ENCODE measurements at regions not wholly inside any gene's neighbourhood (a gene's known extent, or its start where the extent isn't known, plus 50 kb on each side); places are given as distances from the start of the nearest gene placed in this dataset.

DNA sequence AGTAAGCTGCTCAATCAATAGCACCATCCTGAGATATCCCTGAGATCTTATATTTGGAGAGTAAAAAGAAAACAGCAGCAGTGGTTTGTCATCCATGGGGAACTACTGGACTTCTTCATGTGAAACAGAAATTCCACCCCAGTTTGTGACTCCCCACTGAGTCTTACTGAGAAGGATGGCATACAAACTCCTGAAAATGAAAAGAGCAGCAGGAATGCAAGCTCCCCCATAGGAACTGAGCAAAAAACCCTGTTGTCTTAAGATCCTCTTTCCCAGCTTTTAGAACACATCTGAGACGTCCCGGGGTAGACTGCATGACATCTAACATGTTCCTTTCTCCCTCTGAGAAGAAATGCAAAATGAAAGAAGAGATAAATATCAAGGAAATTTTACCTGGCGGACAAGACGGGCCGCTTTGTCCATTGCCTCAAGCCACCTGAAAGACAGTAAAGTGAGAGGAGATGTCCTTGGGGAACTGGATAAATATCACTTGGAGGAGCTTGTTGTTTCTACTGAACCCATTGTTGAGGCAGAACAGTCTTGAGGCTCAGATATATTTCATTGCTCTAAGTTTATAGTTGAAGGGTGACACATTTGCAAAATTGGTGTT lies 117.1 kb downstream of the NUDT12 start:
- no peaks in the 10 kb centered on the region for H3K36me3 ChIP-seq (ENCODE audit: control insufficient read depth in 2 of 2, insufficient read depth in 2 of 2, low read length in 2 of 2)
- no peak overlapping the region for H3K9ac ChIP-seq (ENCODE audit: low read length in 2 of 2)
- no peaks in the 10 kb centered on the region for H3K27me3 ChIP-seq (ENCODE audit: control insufficient read depth in 1 of 2, insufficient read depth in 2 of 2, low read length in 2 of 2)
- H3K4me3 ChIP-seq (ENCODE audit: low read length in 2 of 2) = no peak overlapping the region
- H3K9me3 ChIP-seq (ENCODE audit: control insufficient read depth in 2 of 2, low read length in 2 of 2) = no peaks in the 10 kb centered on the region
- H3K4me1 ChIP-seq (ENCODE audit: control insufficient read depth, insufficient read depth, low read length) = no peaks in the 10 kb centered on the region
- no peak overlapping the region for H3K27ac ChIP-seq (ENCODE audit: low read length)

- H3K9ac ChIP-seq (ENCODE audit: low read length in 2 of 2) = no peak overlapping the region
- H3K27ac ChIP-seq (ENCODE audit: low read length) = no peak overlapping the region
- H3K9me3 ChIP-seq (ENCODE audit: control insufficient read depth in 2 of 2, low read length in 2 of 2) = peaks cover 0 to 3% of the 10 kb centered on the region in 2 donors
- H3K4me3 ChIP-seq (ENCODE audit: low read length in 2 of 2) = no peak overlapping the region
- H3K27me3 ChIP-seq (ENCODE audit: control insufficient read depth in 1 of 2, insufficient read depth in 2 of 2, low read length in 2 of 2) = no peaks in the 10 kb centered on the region
- H3K36me3 ChIP-seq (ENCODE audit: control insufficient read depth in 2 of 2, insufficient read depth in 2 of 2, low read length in 2 of 2) = no peaks in the 10 kb centered on the region
- no peaks in the 10 kb centered on the region for H3K4me1 ChIP-seq (ENCODE audit: control insufficient read depth, insufficient read depth, low read length)
These were observed 118.1 kb downstream of the NUDT12 start for GRCh38 chr5:103444333-103445038.

DNA sequence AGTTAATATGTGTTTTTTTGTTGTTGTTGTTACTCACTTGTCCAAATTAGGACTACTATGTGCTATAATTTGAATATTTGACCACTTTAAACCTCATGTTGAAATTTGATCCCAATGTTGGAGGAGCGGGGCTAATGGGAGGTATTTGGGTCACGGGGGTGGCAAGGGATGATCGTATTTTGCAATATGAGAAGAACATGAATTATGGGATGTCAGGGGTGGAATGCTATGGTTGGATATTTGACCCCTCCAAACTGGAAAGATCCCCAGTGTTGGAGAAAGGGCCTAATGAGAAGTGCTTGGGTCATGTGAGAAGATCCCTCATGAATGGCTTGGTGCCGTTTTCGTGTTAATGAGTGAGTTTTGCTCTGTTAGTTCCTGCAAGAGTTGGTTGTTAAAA lies 119.8 kb downstream of the NUDT12 start:
- H3K36me3 ChIP-seq (ENCODE audit: control insufficient read depth in 2 of 2, insufficient read depth in 2 of 2, low read length in 2 of 2) = no peaks in the 10 kb centered on the region
- no peaks in the 10 kb centered on the region for H3K27me3 ChIP-seq (ENCODE audit: control insufficient read depth in 1 of 2, insufficient read depth in 2 of 2, low read length in 2 of 2)
- peaks cover 0 to 3% of the 10 kb centered on the region in 2 donors for H3K9me3 ChIP-seq (ENCODE audit: control insufficient read depth in 2 of 2, low read length in 2 of 2)
- no peak overlapping the region for H3K27ac ChIP-seq (ENCODE audit: low read length)
- H3K9ac ChIP-seq (ENCODE audit: low read length in 2 of 2) = no peak overlapping the region
- H3K4me1 ChIP-seq (ENCODE audit: control insufficient read depth, insufficient read depth, low read length) = no peaks in the 10 kb centered on the region
- H3K4me3 ChIP-seq (ENCODE audit: low read length in 2 of 2) = no peak overlapping the region

DNA sequence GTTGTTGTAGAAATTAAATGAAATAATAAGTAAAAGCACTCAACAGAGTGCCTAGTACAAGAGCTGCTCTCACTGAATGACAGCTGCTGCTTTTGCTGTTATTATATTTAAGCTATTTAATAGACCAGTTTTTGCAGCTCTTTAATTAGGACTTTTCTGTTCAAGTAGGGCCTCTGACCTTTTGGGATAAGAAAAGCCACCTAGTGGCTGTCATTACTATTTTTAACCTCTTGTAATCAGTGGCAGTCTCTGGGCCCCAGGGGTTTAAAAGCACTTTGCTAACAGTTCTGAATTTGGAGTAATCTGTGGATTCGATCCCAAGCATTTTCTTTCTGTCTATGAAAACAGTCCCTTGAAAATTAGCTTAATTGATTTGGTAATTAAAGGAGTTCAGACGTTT lies 121.1 kb downstream of the NUDT12 start:
- H3K27ac ChIP-seq (ENCODE audit: low read length) = no peak overlapping the region
- H3K9me3 ChIP-seq (ENCODE audit: control insufficient read depth in 2 of 2, low read length in 2 of 2) = peaks cover 0 to 3% of the 10 kb centered on the region in 2 donors
- no peaks in the 10 kb centered on the region for H3K27me3 ChIP-seq (ENCODE audit: control insufficient read depth in 1 of 2, insufficient read depth in 2 of 2, low read length in 2 of 2)
- H3K9ac ChIP-seq (ENCODE audit: low read length in 2 of 2) = no peak overlapping the region
- H3K4me1 ChIP-seq (ENCODE audit: control insufficient read depth, insufficient read depth, low read length) = no peaks in the 10 kb centered on the region
- H3K36me3 ChIP-seq (ENCODE audit: control insufficient read depth in 2 of 2, insufficient read depth in 2 of 2, low read length in 2 of 2) = no peaks in the 10 kb centered on the region
- no peak overlapping the region for H3K4me3 ChIP-seq (ENCODE audit: low read length in 2 of 2)

DNA sequence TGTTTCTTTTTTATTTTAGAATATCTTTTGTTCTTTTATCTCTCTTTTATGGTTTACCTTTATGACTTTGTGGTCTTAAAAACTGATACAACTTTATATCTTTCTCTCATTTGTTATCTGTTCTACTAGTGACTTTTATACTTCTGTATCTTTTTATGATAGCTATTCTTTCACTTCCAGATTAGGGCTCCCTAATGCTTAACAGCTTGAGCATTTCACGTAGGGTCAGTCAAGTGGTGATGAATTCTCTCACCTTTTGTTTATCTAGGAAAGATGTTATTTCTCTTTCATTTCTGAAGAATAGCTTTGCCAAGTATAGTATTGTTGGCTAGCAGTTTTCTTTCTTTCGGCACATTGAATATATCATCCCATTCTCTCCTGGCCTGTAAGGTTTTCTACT lies 123.6 kb downstream of the NUDT12 start:
- Histone ChIP-seq H3K9ac (ENCODE audit: low read length in 2 of 2) (no peak overlapping the region), H3K36me3 (ENCODE audit: control insufficient read depth in 2 of 2, insufficient read depth in 2 of 2, low read length in 2 of 2) (no peaks in the 10 kb centered on the region), H3K4me1 (ENCODE audit: control insufficient read depth, insufficient read depth, low read length) (no peaks in the 10 kb centered on the region), H3K4me3 (ENCODE audit: low read length in 2 of 2) (no peak overlapping the region), H3K9me3 (ENCODE audit: control insufficient read depth in 2 of 2, low read length in 2 of 2) (peaks cover 0 to 3% of the 10 kb centered on the region in 2 donors), H3K27ac (ENCODE audit: low read length) (no peak overlapping the region), H3K27me3 (ENCODE audit: control insufficient read depth in 1 of 2, insufficient read depth in 2 of 2, low read length in 2 of 2) (no peaks in the 10 kb centered on the region)

GRCh38 chr5:103436656-103437055 lies 125.9 kb downstream of the NUDT12 start:
- Histone ChIP-seq H3K9me3 (ENCODE audit: control insufficient read depth in 2 of 2, low read length in 2 of 2) (peaks cover 0 to 3% of the 10 kb centered on the region in 2 donors), H3K9ac (ENCODE audit: low read length in 2 of 2) (no peak overlapping the region), H3K36me3 (ENCODE audit: control insufficient read depth in 2 of 2, insufficient read depth in 2 of 2, low read length in 2 of 2) (no peaks in the 10 kb centered on the region), H3K27ac (ENCODE audit: low read length) (no peak overlapping the region), H3K27me3 (ENCODE audit: control insufficient read depth in 1 of 2, insufficient read depth in 2 of 2, low read length in 2 of 2) (no peaks in the 10 kb centered on the region), H3K4me3 (ENCODE audit: low read length in 2 of 2) (no peak overlapping the region), H3K4me1 (ENCODE audit: control insufficient read depth, insufficient read depth, low read length) (no peaks in the 10 kb centered on the region)

DNA sequence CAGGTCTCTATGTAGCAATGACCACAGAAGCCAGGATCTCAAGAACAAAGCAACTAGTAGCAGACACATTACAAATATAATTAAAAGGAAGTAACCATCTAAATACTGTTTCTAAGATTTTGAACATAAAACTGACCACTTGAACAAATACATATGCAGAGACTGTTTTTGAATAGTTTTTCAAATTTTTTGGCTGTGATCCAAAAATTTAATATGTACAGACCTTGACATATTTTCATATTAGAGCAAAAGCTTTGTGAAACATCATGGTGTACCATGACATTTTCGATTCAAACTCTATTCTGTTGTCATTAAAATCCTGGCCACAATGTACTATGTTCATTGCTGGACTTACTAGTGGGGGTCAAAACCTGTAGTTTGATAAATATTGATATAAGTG lies 126.5 kb downstream of the NUDT12 start:
- H3K4me1 ChIP-seq (ENCODE audit: control insufficient read depth, insufficient read depth, low read length) = no peaks in the 10 kb centered on the region
- H3K9ac ChIP-seq (ENCODE audit: low read length in 2 of 2) = no peak overlapping the region
- no peak overlapping the region for H3K27ac ChIP-seq (ENCODE audit: low read length)
- H3K9me3 ChIP-seq (ENCODE audit: control insufficient read depth in 2 of 2, low read length in 2 of 2) = peaks cover 0 to 3% of the 10 kb centered on the region in 2 donors
- no peak overlapping the region for H3K4me3 ChIP-seq (ENCODE audit: low read length in 2 of 2)
- H3K36me3 ChIP-seq (ENCODE audit: control insufficient read depth in 2 of 2, insufficient read depth in 2 of 2, low read length in 2 of 2) = no peaks in the 10 kb centered on the region
- no peaks in the 10 kb centered on the region for H3K27me3 ChIP-seq (ENCODE audit: control insufficient read depth in 1 of 2, insufficient read depth in 2 of 2, low read length in 2 of 2)

DNA sequence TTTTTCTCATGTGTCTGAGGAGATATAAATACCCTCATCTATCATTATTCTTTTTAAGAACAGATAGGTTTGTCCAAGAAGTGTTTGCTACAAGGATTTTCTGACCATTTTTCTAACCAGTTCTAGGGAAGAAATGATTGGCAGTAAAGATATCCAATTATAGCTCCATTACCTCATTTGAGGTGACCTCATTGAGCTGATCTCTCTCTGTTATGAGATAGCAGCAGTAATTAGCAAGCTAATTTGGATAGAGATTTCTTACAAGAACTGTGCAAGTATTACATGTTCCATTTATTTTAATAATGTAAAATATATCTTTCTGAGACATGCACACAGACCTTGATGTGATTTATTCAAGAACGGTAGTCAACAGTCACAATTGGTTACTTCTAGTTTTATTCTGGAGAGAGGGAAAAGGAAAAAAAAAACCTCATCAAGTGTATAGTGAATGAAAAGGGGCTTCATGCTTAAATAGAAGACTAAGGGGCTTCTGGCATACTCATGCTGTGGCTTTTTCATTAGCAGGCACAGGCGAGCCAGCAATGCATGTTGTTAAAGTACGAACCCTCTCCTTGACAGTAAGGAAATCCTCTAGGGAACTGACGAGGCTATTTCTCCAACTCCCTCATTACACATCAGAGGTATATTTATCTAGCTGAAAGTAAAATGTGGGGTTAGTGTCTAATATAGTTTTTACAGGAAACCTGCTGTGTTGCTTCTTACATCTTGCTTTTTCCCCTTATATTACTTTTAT lies 127.3 kb downstream of the NUDT12 start:
- H3K27ac ChIP-seq (ENCODE audit: low read length) = no peak overlapping the region
- peaks cover 0 to 2% of the 10 kb centered on the region in 2 donors for H3K9me3 ChIP-seq (ENCODE audit: control insufficient read depth in 2 of 2, low read length in 2 of 2)
- H3K36me3 ChIP-seq (ENCODE audit: control insufficient read depth in 2 of 2, insufficient read depth in 2 of 2, low read length in 2 of 2) = no peaks in the 10 kb centered on the region
- H3K4me1 ChIP-seq (ENCODE audit: control insufficient read depth, insufficient read depth, low read length) = no peaks in the 10 kb centered on the region
- no peak overlapping the region for H3K9ac ChIP-seq (ENCODE audit: low read length in 2 of 2)
- no peaks in the 10 kb centered on the region for H3K27me3 ChIP-seq (ENCODE audit: control insufficient read depth in 1 of 2, insufficient read depth in 2 of 2, low read length in 2 of 2)
- no peak overlapping the region for H3K4me3 ChIP-seq (ENCODE audit: low read length in 2 of 2)

DNA sequence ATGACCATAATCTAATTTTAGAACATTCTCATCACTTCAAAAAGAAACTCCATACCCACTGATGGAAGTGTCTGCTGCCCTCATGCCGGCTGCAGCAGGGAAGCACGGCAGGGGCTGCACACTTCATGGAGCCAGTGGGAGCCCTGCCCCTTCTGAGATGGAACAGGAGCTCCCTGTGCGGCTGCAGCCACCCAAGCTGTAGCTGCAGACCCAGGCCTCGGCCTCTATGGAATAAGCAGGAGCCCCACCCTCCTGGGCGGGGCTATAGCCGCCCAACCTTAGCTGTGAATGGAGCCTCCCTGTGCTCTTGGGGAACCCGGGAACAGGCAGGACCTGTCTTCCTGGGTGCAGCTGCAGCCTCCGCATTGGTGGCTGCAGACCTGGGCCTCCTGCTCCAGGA lies 128.5 kb downstream of the NUDT12 start:
- no peaks in the 10 kb centered on the region for H3K36me3 ChIP-seq (ENCODE audit: control insufficient read depth in 2 of 2, insufficient read depth in 2 of 2, low read length in 2 of 2)
- no peaks in the 10 kb centered on the region for H3K4me1 ChIP-seq (ENCODE audit: control insufficient read depth, insufficient read depth, low read length)
- H3K4me3 ChIP-seq (ENCODE audit: low read length in 2 of 2) = no peak overlapping the region
- H3K9me3 ChIP-seq (ENCODE audit: control insufficient read depth in 2 of 2, low read length in 2 of 2) = no peaks in the 10 kb centered on the region
- H3K27ac ChIP-seq (ENCODE audit: low read length) = no peak overlapping the region
- no peaks in the 10 kb centered on the region for H3K27me3 ChIP-seq (ENCODE audit: control insufficient read depth in 1 of 2, insufficient read depth in 2 of 2, low read length in 2 of 2)
- no peak overlapping the region for H3K9ac ChIP-seq (ENCODE audit: low read length in 2 of 2)

- H3K4me1 ChIP-seq (ENCODE audit: control insufficient read depth, insufficient read depth, low read length) = no peaks in the 10 kb centered on the region
- no peaks in the 10 kb centered on the region for H3K9me3 ChIP-seq (ENCODE audit: control insufficient read depth in 2 of 2, low read length in 2 of 2)
- no peak overlapping the region for H3K4me3 ChIP-seq (ENCODE audit: low read length in 2 of 2)
- no peak overlapping the region for H3K27ac ChIP-seq (ENCODE audit: low read length)
- no peak overlapping the region for H3K9ac ChIP-seq (ENCODE audit: low read length in 2 of 2)
- no peaks in the 10 kb centered on the region for H3K27me3 ChIP-seq (ENCODE audit: control insufficient read depth in 1 of 2, insufficient read depth in 2 of 2, low read length in 2 of 2)
- H3K36me3 ChIP-seq (ENCODE audit: control insufficient read depth in 2 of 2, insufficient read depth in 2 of 2, low read length in 2 of 2) = no peaks in the 10 kb centered on the region
These were observed 129.4 kb downstream of the NUDT12 start for GRCh38 chr5:103433211-103433610.

DNA sequence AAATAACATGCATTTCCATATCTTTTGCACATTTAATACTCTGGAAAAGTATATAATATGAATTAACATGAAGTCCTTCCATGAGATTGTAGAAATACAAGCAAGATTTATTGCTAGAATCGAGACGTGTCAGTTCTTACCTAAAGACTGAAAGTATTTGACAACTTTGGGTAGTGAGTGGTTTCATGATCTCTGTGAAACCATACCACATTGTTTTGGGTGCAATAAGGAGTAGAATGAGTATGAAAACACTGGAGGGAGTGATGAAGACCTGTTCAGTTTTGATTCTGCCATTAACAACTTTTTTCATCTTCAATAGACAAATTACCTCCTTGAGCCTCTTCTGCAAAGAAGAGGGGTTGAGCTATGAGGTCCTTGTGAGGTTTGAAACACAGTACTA lies 133.7 kb downstream of the NUDT12 start:
- Histone ChIP-seq H3K9ac (ENCODE audit: low read length in 2 of 2) (no peak overlapping the region), H3K27me3 (ENCODE audit: control insufficient read depth in 1 of 2, insufficient read depth in 2 of 2, low read length in 2 of 2) (no peaks in the 10 kb centered on the region), H3K27ac (ENCODE audit: low read length) (no peak overlapping the region), H3K9me3 (ENCODE audit: control insufficient read depth in 2 of 2, low read length in 2 of 2) (no peaks in the 10 kb centered on the region), H3K4me1 (ENCODE audit: control insufficient read depth, insufficient read depth, low read length) (no peaks in the 10 kb centered on the region), H3K4me3 (ENCODE audit: low read length in 2 of 2) (no peak overlapping the region), H3K36me3 (ENCODE audit: control insufficient read depth in 2 of 2, insufficient read depth in 2 of 2, low read length in 2 of 2) (no peaks in the 10 kb centered on the region)
